ENCODE measurements at regions not wholly inside any gene's neighbourhood (a gene's known extent, or its start where the extent isn't known, plus 50 kb on each side); places are given as distances from the start of the nearest gene placed in this dataset.

GRCh38 chr1:163820226-163820625, 498.5 kb downstream of the NUF2 start:
- TF ChIP-seq GATA2 (IDR thresholded peaks at IDR 0.05; ENCODE audit: low read depth, low read length) (no peak), GATA3 (IDR thresholded peaks at IDR 0.05; ENCODE audit: low read depth, low read length) (no peak)
